Activated CD8-positive, alpha-beta memory T cell treated with anti-CD3 and anti-CD28 coated beads, Interleukin-2, amount 50 U/mL, for 24 hours (primary cell): ENCODE measurements at regions not wholly inside any gene's neighbourhood (a gene's known extent, or its start where the extent isn't known, plus 50 kb on each side); places are given as distances from the start of the nearest gene placed in this dataset.

Experiments
- DNase-seq: peaks from one replicate; pipeline ENCODE4 v3.0.0-alpha.2; 2020; ENCODE audit errors: extremely low read depth

DNA sequence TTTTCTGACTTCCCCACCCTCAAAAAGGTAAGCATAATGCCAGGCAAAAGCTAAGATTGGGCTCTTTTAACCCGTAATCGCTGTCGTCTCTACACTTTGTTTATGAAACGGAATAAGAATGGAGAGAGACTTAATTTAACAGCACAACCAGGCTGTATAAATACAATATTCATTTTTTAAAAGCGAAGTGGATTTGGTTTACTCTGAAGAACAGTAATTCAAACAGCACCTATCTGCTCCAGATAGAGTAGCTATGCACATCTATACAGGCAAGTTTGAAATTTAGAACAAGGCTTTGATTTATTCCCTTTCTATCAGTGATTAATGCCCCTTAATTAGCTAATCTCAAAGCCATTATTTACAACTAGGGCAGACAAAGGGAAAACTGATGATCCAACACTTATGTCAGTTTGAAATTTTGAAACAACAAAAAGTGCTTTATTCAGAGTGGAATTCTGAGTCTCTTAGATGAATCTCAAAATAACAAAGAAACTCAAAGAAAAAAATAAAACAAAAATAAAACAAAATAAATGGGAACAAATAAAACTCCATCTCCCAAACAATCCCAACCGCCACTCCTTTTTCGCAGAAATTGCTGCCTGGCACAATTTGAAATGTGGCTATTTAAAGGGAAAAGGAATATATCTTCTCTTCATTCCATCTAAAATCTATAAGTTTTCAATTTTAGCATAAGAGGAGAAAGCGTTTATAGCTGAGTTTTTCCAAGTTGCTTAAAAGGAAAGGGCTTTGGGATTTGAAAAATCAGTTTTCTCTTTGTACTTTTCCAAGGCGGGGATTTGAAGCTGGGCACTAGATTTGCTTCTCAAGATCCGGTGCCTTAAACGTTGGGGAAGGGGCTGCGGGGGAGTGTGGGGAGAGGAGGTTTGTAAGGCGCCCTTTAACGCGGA is 298.6 kb downstream of the PARP8 start:
- DNase-seq = no peak

DNA sequence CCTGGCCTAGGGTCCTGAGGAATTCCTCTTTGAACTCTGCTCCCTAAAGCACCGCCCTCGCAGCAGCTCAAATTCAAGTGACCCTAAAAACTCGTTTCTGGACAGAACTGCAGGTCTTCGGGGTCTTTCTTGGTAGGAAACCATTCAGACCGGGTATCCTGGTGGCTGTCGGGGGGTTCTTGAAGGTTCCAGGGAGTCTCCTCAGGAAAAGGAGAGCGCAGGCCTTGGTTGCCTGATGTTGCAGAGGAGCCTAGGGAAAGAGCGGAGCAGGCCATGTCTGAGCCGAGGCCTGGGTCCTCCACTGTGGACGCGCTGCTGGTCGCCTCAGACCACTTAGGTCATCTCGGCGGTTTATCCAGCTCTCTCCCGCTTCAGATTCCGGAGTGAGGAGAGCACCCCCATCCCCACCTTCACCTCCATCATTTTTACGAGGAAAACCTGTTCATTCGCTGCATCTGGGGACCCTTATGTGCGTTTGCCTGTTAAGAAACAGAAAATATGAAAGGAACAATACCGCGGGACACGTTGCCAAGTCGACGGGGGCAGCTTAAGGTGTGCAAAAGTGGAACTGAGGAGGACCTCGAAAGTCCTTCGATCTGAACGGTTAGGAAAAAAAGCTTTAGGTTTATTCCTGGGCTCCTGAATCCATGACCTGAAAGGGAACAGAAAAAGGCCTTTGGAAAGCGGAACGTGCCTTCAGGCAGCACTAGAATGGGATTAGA is 299.4 kb downstream of the PARP8 start:
- DNase-seq = no peak

DNA sequence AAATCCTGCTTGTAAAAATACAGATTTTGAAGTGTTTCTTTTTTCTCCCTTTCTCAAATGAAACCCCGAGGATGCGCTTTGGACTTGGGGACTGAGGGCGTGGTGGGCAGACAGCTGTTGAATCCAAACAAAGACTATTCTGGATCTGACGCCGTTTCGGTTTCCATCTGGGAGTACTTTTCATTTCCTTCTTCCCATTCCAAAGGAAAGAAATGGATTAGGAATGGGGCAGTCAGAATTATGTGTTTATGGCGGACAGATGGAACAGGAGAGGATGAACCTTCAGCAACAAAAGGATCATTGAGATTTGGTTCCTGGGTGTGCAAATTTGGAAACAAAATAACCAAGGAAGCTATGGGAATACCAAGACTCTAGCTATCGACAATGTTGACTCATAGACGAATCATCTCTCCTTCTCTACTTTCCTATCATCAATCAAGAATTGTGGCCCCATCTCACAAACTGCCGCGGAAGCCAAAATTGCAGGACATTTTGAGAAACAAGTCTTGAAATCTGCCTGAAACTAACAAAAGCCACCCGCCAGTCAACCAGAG is 300.6 kb downstream of the PARP8 start:
- DNase-seq = no peak

DNA sequence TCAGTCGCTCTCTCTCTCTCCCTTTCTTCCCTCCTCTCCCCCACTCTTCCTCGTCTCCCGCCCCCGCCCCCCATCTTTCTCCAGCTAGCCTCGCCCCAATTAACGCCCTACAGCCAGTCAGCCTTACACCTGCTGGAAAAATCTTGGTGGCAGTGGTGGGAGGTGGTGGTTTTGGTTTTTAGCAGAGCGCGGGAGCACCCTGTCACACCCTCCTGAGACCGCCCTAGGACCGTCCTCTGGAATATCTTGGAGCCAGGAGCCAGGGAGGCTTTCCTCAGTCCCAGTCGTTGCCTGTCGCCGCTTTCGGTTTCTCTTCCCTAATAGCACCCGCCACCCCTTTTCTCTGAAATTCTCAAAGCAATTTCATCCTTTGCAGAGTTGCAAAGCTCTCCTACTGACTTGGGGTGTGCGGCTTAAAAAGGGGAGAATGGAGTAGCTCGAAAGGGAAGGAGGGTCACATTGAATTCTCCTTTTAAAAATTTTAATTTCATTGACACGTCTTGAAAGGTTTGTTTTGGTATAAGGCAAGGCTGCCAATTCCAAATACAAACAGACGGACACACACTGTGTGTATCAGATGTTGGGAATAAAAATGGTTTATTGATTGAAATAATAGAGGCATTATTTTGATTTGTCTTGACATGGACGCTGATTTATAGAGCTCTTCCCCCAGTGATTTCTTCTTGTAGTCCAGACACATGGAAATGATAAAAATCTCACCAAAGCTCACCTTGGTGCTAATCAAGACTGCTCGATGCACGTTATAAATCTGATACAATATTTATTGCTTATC is 301.3 kb downstream of the PARP8 start:
- no peak for DNase-seq

DNA sequence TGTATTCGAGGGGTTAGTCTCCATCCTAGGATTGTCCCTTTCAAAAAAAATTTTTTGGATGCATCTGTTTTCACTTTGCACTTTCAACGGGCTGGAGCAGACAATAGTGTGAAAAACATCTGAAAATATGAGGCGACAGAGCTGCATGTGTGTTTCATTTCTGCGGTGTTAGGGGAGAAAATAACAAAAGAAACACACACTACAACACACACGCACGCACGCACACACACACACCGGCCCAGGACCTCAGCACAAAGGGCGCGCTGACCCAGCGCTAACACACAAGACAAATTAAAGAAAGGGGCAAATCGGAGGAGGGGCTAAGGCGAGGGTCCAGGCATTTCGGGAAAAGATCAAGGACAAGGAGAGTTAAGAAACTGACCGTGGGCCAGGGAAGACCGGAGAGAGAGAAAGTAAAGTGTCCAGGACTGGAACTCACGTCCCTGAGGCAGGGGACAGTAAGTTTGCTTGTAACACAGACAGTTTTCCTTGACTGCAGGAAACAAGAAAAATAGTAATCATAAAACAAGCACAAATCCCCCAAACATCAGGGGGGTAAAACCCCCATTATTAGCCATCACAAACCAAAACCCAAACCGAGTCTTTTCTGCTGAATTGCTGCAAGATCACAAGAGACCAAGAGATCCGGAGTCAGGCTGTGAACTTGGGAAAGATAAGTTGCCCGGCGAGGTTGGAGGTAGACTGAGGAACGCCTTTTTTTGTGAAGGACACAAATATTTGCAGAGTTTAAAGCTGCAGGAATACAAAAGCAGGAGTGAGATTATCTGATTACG is 302.1 kb downstream of the PARP8 start:
- DNase-seq = no peak

DNA sequence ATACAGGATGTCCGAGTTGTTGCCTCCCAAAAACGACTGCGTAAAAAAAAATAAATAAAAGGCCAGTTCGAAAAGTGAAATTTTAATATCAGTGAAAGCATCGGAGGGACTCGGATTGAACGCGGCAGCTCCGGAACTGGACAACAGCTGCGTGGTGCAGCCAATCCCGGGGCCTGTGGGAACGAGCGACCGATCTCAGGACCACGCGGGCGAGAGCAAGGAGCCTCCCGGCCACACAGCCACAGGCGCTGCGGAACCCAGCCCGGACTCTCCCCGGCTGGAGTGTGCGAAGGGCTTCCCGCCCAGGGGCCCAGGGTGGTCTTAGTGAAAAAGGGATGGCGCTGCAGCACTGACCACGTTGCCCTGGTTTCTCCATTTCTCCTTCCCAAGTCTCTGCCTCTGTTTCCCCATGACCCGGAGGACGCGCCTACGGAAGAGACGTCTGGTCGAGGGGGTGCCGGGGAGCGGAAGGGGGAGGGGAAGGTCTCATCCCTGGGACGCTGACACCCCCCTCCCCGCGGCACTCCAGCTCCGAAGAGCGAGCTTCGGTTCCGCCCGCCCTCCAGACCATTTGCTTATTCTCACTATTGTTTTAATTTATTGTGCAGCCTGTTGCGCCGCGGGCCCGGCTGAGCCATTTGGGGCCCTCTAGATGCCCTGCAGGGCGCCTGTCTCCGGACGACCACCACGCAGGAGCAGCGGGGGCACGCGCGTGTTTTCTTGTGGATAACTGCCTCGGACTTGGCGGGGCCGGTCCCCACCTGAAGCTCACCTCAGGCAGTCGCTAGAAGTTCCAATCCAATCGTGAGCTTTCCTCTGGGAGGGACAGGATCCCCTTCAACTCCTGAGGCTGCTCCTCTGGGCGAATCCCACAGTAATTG is 303.0 kb downstream of the PARP8 start:
- no peak for DNase-seq

DNA sequence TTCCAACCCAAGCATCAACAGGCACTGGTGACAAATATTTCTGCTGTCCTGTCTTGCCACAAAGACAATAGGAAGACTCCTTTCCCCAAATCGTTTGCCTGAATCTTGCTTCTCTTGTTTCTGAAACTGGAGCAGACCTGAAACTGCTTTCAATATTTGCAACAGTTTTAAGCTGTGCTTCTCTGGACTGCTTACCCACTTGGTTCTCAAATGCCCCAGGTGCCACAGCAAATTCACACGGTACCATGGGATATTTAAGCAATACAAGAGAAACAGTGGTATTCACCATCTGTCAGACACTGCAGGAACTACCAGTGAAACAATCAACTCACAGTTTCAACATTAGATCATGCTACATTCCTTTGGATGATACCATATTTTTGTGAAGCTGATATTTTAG is 309.4 kb downstream of the PARP8 start:
- DNase-seq = no peak

DNA sequence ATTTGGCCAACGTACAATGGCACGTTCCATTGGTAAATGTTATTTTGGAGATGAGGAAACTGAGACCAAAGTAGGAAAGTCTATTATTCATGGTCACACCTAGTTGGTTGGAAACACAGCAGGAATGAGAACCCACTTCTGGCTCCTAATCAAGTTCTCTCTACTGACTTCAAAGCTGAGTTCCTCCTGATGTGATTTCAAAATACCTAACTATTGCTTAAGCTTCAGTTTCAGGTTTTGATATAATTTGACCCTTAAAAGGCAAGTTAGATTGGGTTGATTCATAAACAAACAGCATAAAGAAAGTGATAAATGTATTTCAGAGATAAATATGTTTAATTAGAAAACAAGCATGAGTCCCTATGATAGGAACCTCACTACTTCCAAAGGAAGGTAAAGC is 312.5 kb downstream of the PARP8 start:
- DNase-seq = no peak

DNA sequence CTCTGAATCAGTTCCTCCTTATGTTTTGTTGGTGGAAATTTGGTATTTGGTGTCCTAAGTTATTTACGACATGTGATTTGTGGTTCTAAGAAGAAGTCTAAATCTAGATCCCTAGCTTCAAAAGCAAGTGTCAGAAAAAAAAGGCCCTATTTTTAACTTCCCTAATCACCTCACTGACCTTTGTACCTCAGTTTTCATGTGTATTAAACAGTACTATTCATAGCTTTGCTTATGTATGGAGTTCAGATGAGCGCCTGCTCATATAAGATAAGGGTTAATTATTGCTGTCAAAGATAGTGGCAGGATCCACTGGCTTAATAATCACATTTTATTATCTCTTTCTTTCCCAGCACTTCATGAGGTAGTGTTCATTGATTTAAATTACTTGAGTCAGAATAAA is 318.2 kb downstream of the PARP8 start:
- no peak for DNase-seq

DNA sequence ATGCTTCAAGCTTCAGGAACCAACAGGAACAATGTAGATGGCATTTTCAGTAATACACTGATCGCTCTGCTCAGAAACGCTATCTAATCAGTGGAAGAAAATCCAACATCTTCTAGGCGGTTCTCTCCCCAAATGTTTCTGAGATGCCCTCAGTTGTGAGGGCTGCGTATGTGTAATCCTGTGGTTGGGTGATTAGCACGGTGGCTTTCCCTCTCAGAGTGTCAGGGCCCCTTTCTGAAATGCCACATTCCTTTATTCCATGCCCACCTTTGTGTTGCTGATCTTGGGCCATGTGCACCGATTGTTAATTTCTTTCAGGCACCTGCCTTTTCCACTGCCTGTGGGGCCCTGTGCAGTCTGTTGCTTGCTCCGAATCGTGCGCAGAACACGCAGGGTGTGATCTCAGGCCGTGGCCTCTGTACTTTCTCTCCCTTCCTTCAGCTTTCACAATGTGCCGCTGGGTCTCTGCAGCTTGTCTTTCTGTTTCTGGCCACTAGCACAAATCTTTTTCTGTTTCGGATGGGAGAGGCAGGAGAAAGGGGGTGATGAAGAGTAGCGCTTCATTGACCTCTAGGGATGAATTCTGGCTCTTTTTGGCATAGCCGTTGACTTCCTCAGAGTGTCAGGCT is 324.0 kb downstream of the PARP8 start:
- no peak for DNase-seq

DNA sequence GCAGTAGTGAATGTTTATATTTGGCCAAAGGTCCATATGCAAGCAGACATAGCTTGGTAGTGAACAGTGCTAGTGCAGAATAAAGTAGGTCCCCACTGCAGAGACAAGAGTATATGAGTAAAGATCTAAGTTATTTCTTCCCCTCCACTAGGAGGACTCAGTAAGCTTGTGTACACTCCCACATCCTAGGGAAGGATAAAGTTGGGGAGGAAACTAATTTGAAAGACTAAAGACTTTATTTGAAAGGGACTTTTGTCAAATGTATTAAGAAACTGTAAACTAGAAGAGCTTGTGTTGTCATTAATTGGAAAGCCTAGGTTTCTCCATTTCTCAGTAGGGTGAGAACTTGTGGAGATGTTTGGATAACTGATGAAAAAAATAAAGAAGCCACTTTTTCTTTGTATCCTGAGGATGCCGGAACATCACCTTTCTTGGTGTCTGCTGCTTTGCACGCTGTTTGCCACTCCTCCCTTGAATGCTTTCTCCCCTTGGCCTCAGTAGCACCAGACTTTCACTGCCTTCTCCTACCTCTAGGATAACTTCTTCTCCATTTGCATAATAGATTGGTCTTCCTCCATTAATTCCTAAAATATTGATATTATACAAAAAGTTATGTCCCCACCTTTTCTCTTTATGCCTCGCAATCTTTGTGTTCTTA is 329.0 kb downstream of the PARP8 start:
- DNase-seq = no peak

DNA sequence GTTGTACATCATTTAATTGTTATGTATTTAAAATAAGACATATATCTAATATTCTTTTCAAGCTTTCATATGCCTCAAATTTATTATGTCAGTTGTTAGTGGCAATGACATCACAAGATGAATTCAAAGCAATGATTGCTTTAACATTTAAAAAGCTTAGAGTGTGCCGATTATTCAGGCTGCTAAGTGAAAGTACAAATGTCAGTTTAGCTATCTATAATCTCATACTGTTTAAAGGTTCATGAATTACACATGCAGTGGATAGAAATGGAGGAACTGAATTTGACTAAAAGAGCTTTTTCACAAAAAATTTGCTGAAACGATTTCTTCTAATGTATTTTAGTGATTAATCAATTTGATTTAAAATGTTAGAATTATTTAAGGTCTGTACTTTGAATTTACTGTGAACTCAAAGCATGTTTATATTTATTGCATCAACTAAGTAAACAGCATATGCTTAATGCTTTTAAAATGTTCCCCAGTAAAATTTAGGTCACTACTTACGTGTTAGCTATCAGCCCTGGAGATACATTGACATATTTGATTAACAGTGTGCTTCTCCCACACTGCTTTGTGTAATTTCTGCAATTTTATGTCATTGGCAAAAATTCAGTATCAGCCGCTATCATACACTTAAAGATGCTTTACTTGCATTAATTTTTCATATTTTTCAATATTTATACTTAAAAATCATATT is 334.9 kb downstream of the PARP8 start:
- DNase-seq = no peak

DNA sequence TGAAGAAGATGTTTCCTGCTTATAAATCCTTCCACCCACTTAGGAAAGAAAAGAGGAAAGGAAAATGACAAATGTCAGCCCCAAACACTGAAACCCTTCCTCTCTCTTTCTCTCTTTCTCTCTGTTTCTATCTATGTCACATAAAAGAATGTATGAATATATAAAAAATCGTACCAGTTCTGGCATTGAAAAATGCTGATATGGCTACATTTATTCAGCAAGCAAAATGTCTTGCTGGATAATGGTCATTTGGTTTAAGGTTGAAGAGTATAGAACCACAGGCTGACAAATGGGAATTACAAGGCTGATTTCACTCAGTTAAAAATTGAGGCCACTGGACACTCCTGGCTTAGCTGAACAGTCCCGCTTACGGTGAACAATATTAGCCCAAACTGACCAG is 335.9 kb downstream of the PARP8 start:
- no peak for DNase-seq

DNA sequence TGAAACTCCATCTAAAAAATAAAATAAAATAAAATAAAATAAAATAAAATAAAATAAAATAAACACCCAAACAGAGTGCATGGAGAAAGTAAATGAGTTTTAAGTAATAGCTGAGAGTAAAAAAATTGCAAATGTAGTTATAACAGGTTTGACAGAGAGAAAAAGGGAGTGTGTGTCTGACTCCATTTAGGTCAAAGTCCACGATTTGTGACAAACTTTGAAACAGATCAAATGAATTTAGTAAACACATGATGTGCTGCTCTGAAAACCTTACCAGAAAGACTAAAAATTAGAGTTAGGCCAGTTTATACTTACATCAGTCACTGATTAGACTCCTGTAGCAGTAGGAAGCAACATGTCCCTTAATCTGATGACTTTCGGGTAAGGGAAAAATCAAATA is 346.6 kb downstream of the PARP8 start:
- DNase-seq = no peak

DNA sequence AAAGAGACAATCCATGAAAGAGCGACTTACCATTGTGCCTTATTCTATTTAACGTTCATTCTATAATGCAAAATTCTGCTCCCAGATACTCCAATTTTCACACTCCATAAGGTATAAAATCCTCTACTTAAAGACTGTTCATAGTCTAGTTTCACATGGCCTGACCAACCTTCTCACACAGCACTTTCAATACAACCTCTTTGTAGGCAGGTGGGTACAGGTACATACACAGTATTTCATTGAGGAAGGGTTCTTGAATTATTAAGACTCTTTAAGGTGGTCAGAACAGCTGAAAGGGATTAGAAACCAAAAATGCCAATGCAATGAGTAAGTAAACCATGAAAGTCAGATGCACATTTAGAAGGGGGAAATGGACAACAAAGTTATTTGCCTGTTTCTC is 352.0 kb downstream of the PARP8 start:
- DNase-seq = no peak

DNA sequence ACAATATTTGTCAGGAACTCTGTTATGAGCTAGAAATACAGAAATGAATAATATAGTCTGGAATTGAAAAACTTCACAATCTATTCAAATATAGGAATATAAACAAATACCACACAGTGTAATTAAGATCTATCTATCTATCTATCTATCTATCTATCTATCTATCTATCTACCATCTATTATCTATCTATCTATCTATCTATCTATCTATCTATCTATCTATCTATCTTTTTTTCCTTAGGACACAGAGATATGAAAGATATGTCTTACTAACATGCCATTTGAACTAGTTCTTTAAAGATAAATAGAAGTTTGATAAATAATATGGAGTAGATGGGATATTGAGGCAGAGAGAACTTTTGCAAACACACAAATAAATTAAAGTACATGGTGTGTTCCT is 357.8 kb downstream of the PARP8 start:
- DNase-seq = no peak

DNA sequence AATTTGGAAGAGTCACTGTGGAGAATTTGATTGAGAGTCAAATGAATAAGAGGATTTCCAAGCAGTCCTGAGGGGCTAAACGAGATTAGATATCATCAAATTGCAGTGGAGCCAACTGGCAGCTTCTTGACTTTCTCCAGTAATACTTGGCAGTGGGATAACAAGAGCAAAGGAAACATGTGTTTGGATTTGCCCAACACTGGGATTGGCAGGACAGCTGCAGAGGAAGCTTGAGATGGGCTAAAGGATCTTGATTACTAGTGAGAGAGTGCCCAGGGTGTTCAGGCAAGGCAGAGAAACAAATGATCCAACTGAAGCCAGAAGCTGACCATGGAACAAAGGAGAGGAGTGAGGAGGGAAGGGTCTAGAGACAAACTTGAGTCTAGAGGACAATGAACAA is 356.0 kb upstream of the ISL1 start:
- DNase-seq = no peak

DNA sequence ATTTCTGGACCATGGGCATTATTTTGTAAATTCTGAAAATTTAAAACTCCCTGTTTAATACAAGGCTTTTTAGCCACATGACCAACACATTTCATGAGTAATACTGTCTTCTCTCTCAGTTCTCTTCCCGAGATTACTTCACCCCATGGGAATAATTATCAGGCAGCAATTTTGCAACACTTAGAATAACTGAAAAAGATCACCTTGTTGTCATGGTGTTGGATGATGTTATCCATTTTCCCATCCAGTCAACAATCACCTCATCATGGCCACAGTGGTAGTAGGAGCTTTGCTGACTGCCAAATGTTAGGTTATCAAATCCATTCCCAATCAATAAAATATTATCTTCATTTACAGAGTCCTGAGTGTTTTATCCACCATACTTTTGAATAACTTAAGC is 354.9 kb upstream of the ISL1 start:
- DNase-seq = no peak

DNA sequence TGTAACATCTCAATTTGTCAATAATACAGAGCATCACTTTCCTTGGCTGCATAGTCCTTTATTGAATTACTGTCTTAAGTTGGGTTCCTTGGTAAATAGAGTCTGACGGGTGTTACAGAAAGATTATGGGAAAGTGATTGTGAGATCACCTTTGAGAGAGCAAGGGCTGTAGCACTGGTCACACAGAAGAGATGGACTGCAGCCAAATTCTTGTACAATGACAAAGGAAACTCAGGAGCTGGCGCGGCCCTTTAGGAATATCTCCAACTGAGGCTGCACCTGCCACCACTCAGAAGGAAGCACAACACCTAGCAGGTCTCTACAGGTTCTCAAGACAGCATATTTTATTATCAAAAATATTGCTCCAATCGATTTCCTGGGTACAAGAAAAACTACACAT is 350.0 kb upstream of the ISL1 start:
- DNase-seq = no peak
